ENCODE measurements at regions not wholly inside any gene's neighbourhood (a gene's known extent, or its start where the extent isn't known, plus 50 kb on each side); places are given as distances from the start of the nearest gene placed in this dataset.
"Not testable (repeated sequence)": the region's sequence is repeated elsewhere in the genome, so short reads cannot be mapped to it uniquely, and the experiment has no call there.

DNA sequence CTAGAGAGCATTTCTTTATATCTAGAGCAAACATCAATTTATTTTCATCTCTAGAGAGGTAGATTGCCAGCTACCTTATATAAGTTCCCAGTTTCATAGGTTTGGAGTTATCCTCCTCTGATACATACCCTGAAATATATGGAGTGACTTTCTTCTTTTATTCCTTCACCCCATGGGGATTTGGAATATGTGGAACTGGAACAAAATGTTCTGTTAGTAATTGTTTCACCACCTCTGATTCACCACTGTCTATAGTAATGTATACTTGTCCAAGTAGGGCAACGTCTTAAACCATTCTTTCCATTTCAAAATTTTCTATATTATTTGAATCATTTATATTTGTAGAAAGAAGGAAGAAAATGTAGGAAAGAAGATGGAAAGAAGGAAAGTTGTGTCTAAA lies 511.2 kb upstream of the KCND2 start:
- FAIRE-seq (no peak), DNase-seq (ENCODE audit: insufficient read length) (no peak)
- no peak for TF ChIP-seq POLR2AphosphoS5 (IDR thresholded peaks at IDR 0.05; ENCODE audit: low read depth, low read length)

DNA sequence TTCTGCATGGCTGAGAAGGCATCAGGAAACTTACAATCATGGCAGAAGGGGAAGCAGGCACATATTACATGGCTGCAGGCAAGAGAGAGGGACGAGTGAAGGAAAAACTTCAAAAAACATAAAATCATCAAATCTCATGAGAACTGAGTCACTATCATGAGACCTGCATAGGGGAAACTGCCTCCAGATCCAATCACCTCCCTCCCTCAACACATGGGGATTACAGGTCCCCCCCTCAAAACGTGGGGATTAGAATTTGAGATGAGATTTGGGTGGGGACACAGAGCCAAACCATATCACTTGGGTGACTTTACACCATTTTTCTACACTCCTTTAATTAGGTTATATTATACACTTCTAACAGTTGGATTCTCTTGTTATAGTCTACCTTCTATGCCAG lies 490.7 kb upstream of the KCND2 start:
- FAIRE-seq (no peak), DNase-seq (ENCODE audit: insufficient read length) (no peak)
- TF ChIP-seq POLR2A (IDR thresholded peaks at IDR 0.05; ENCODE audit: low read depth, low read length): no peak
- no peak for TF ChIP-seq POLR2AphosphoS5 (IDR thresholded peaks at IDR 0.05; ENCODE audit: low read depth, low read length)
- no peak for TF ChIP-seq TAF1 (IDR thresholded peaks at IDR 0.05; ENCODE audit: borderline replicate concordance, low read depth, low read length)

DNA sequence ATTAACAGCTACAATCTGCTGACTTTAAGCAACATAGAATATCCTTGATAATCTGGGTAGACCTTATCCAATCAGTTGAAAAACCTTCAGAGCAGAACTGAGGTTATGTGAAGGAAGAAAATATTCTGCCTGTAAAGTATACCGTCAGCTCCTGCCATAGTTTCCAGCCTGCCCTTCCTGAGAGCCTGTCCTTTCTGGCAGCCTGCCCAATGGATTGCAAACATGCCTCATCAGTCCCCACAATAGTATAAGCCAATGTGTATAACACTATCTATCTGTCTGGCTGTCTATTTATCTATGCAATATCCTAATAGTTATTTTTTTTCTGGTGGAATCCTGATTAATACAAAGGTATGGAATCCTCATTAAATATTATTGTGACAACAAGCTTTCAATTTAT lies 489.2 kb upstream of the KCND2 start:
- no peak for FAIRE-seq
- DNase-seq (ENCODE audit: insufficient read length): no peak
- TF ChIP-seq TAF1 (IDR thresholded peaks at IDR 0.05; ENCODE audit: borderline replicate concordance, low read depth, low read length): no peak
- no peak for TF ChIP-seq POLR2A (IDR thresholded peaks at IDR 0.05; ENCODE audit: low read depth, low read length)
- TF ChIP-seq POLR2AphosphoS5 (IDR thresholded peaks at IDR 0.05; ENCODE audit: low read depth, low read length): no peak

DNA sequence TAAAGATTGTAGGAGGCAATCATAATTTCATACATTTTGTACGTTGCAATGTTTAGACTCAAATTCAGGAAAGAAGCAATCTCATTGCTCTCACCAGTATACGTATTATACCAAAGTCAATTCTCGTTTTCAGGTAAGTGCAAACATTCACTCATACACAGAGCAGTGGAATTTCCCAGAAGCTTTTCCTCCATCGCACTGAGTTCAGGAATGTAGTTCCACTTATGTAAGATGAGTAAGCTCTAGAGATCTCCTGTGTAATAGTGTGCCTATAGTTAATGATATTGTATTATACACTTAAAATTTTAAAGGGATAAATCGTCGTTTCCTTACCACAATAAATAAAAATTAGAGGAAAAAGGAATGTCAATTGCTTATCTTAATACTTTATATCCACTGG lies 470.8 kb upstream of the KCND2 start:
- FAIRE-seq: no peak

DNA sequence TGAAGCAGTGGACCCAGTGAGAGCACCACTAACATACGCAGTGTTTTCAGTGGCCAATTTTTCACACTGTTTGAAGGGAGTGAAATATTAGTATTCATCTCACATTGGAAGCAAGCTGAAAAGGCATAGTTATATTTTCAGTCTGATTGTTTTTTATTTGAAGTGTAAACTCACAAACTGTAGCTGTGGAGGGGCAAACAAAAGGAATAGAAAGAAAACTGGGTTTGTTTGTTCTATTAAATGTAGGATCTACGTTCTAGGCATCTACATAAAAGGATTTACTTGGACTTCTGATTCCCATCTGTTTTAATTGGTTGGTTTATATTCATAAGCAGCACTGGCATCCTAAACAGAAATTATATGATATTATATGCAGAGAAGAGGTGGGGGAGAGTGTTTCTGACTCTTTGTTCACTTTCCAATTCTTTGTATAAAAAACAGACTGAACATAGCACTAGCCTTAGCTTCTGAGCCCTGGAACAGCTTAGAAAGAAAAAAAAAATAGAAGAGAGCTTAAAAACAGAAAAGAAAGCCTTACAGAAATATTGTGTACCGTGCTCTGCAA lies 447.8 kb upstream of the KCND2 start:
- no peak for FAIRE-seq
- TF ChIP-seq TAF1 (IDR thresholded peaks at IDR 0.05; ENCODE audit: borderline replicate concordance, low read depth, low read length) (no peak), POLR2AphosphoS5 (IDR thresholded peaks at IDR 0.05; ENCODE audit: low read depth, low read length) (no peak), POLR2A (IDR thresholded peaks at IDR 0.05; ENCODE audit: low read depth, low read length) (no peak)
- DNase-seq (ENCODE audit: insufficient read length): no peak

More for the DNA sequence above, 470.8 kb upstream of the KCND2 start:
- TF ChIP-seq POLR2A (IDR thresholded peaks at IDR 0.05; ENCODE audit: low read depth, low read length): no peak
- no peak for TF ChIP-seq POLR2AphosphoS5 (IDR thresholded peaks at IDR 0.05; ENCODE audit: low read depth, low read length)
- TF ChIP-seq TAF1 (IDR thresholded peaks at IDR 0.05; ENCODE audit: borderline replicate concordance, low read depth, low read length): no peak
- DNase-seq (ENCODE audit: insufficient read length): no peak

DNA sequence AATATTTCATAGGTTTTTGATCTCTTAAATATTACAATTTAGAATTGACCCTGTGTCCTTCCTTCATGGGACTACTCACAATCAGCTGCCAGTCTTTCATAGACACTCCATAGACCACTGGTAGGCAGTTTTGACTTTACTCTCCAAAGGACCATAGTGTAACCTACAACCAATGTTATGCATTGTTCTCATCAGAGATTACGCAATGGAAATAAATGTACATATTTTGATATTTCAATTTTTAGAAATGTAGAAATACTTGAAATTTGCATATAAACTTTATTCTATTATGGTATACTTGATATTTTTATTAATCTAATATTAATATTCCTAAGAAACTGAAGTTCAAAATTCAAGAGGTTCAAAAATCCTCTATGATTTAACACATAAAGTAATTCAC lies 446.4 kb upstream of the KCND2 start:
- DNase-seq (ENCODE audit: insufficient read length) (no peak), FAIRE-seq (no peak)
- TF ChIP-seq POLR2AphosphoS5 (IDR thresholded peaks at IDR 0.05; ENCODE audit: low read depth, low read length) (no peak), TAF1 (IDR thresholded peaks at IDR 0.05; ENCODE audit: borderline replicate concordance, low read depth, low read length) (no peak), POLR2A (IDR thresholded peaks at IDR 0.05; ENCODE audit: low read depth, low read length) (no peak)

DNA sequence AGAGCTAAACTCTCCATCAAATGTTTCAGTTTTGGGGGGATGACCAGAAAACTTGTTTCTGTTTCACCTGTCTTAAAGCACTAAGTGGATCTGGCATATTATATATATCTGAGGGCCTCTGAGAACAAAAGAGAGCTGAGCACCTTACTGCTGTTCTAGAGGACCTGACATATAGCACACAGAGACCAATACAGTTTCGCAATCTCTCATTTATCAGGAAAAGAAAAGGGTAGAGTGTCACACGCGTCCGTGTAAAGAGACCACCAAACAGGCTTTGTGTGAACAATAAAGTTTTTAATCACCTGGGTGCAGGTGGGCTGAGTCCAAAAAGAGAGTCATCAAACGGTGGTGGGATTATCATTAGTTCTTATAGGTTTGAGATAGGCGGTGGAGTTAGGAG lies 434.5 kb upstream of the KCND2 start:
- FAIRE-seq (no peak), DNase-seq (ENCODE audit: insufficient read length) (no peak)
- no peak for TF ChIP-seq POLR2A (IDR thresholded peaks at IDR 0.05; ENCODE audit: low read depth, low read length)
- TF ChIP-seq POLR2AphosphoS5 (IDR thresholded peaks at IDR 0.05; ENCODE audit: low read depth, low read length): no peak
- no peak for TF ChIP-seq TAF1 (IDR thresholded peaks at IDR 0.05; ENCODE audit: borderline replicate concordance, low read depth, low read length)

DNA sequence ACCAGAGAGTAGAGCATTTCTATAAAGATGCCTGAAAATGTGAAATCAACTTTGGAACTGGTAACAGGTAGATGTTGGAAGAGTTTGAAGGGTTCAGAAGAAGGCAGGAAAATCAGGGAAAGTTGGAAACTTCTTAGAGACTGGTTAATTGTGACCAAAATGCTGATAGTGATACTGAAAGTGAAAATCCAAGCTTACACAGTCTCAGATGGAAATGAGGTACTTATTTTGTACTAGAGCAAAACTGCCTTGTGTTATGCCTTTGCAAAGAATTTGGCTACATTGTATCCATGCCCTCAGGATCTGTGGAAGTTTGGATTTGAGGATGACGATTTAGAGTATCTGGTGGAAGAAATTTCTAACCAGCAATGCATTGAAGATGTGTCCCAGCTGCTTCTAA lies 430.6 kb upstream of the KCND2 start:
- FAIRE-seq (no peak), DNase-seq (ENCODE audit: insufficient read length) (no peak)
- TF ChIP-seq POLR2A (IDR thresholded peaks at IDR 0.05; ENCODE audit: low read depth, low read length): no peak
- TF ChIP-seq POLR2AphosphoS5 (IDR thresholded peaks at IDR 0.05; ENCODE audit: low read depth, low read length): no peak
- no peak for TF ChIP-seq TAF1 (IDR thresholded peaks at IDR 0.05; ENCODE audit: borderline replicate concordance, low read depth, low read length)

DNA sequence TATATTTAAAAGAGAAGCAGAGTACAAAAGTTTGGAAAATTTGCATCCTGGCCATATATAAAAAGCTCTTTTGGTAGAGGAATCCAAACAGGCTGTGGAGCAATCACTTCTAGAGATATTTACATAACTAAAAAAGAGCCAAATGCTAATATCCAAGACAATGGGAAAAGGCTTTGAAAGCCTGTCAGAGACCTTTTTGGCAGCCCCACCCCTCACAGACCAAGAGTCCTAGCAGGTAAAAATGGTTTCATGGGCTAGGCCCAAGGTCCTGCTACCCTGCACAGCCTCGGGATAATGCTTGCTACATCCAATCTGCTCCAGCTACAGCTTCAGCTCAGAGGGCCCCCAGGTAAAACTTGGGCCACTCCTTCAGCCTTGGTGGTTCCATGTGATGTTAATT lies 430.2 kb upstream of the KCND2 start:
- FAIRE-seq (no peak), DNase-seq (ENCODE audit: insufficient read length) (no peak)
- TF ChIP-seq POLR2AphosphoS5 (IDR thresholded peaks at IDR 0.05; ENCODE audit: low read depth, low read length) (no peak), TAF1 (IDR thresholded peaks at IDR 0.05; ENCODE audit: borderline replicate concordance, low read depth, low read length) (no peak), POLR2A (IDR thresholded peaks at IDR 0.05; ENCODE audit: low read depth, low read length) (no peak)

DNA sequence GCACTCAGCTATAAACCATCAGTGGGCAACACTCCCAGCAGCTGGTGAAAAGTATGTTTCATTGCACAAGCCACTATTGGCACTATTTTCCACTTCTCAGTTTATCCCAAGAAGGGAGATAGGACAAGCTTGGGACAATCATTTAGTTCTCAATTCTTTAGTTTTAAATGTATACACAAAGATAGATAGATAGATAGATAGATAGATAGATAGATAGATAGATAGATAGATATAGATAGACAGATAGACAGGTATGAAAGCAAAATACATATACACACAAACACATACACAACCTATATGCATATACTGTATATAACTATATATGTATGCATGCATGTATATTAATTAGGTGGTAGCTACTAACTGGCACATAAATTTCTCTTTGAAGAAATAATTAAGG lies 411.6 kb upstream of the KCND2 start:
- FAIRE-seq (no peak), DNase-seq (ENCODE audit: insufficient read length) (no peak)
- no peak for TF ChIP-seq POLR2AphosphoS5 (IDR thresholded peaks at IDR 0.05; ENCODE audit: low read depth, low read length)
- TF ChIP-seq POLR2A (IDR thresholded peaks at IDR 0.05; ENCODE audit: low read depth, low read length): no peak
- no peak for TF ChIP-seq TAF1 (IDR thresholded peaks at IDR 0.05; ENCODE audit: borderline replicate concordance, low read depth, low read length)

DNA sequence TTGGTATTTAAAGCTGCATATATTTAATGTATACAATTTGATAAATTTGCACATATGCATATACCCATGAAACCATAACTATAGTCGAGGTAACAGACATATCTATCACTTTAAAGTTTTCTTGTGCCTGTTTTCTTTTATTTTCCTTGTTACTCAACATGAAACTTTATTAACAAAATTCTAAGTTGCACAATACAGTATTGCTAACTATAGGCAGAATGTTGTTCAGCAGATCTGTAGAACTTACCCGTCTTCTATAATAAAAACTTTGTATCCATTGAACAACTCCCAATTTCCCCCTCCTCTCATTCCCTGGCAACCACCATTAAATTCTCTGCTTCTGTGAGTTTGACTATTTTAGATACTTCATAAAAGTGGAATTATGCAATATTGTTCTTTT lies 404.6 kb upstream of the KCND2 start:
- TF ChIP-seq POLR2AphosphoS5 (IDR thresholded peaks at IDR 0.05; ENCODE audit: low read depth, low read length): no peak
- no peak for TF ChIP-seq POLR2A (IDR thresholded peaks at IDR 0.05; ENCODE audit: low read depth, low read length)
- TF ChIP-seq TAF1 (IDR thresholded peaks at IDR 0.05; ENCODE audit: borderline replicate concordance, low read depth, low read length): no peak
- DNase-seq (ENCODE audit: insufficient read length) (no peak), FAIRE-seq (no peak)

DNA sequence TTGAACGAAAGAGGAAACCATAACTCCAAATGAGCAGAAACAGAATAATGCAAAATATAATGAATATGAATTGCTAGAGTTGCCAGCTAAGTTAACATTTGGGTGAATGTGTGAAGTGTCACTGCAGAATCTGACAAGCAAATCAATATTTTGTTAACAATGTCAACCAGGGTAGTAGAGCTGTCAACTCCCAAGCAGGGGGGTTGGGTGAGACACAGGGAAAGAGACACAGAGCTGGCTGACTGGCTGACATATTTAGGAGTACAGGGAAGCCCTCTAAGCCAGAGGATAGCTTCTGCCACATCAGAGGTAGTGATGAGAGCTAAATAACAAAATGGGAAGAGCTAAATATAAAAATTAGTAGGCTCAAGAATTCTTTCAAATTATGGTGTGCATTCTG lies 393.1 kb upstream of the KCND2 start:
- DNase-seq (ENCODE audit: insufficient read length): no peak
- no peak for FAIRE-seq
- TF ChIP-seq POLR2AphosphoS5 (IDR thresholded peaks at IDR 0.05; ENCODE audit: low read depth, low read length) (no peak), TAF1 (IDR thresholded peaks at IDR 0.05; ENCODE audit: borderline replicate concordance, low read depth, low read length) (no peak), POLR2A (IDR thresholded peaks at IDR 0.05; ENCODE audit: low read depth, low read length) (no peak)

DNA sequence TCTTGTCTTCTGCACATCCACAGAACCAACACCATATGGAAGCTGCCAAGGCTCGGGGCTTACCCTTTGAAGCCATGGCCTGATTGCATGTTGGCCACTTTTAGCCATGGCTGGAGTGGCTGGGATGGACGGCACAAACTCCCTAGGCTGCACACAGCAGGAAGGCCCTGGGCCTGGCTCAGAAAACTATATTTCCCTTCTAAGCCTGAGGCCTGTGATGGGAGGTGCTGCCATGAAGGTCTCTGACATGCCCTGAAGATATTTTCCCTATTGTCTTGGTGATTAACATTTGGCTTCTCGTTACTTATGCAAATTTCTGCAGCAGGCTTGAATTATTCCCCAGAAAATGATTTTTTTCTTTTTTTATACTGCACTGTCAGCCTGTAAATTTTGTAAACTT lies 387.0 kb upstream of the KCND2 start:
- FAIRE-seq: no peak
- no peak for TF ChIP-seq POLR2A (IDR thresholded peaks at IDR 0.05; ENCODE audit: low read depth, low read length)
- no peak for TF ChIP-seq TAF1 (IDR thresholded peaks at IDR 0.05; ENCODE audit: borderline replicate concordance, low read depth, low read length)
- TF ChIP-seq POLR2AphosphoS5 (IDR thresholded peaks at IDR 0.05; ENCODE audit: low read depth, low read length): no peak
- no peak for DNase-seq (ENCODE audit: insufficient read length)

DNA sequence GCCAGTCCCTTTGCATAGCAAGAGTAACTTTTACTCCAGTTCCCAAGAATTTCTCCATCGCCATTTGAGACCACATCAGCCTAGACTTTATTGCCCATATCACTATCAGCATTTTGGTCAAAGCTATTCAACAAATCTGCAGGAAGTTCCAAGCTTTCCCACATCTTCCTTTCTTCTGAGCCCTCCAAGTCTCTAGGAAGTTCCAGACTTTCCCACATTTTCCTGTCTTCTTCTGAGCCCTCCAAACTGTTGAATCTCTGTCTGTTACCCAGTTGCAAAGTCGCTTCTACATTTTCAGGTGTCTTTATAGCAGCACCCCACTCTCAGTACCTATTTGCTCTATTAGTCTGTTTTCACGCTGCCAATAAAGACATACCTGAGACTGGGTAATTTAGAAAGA lies 386.4 kb upstream of the KCND2 start:
- DNase-seq (ENCODE audit: insufficient read length): not testable (repeated sequence)

More for the DNA sequence above, 386.4 kb upstream of the KCND2 start:
- not testable (repeated sequence) for FAIRE-seq

All from GM12892 (cell line).